AG20443 (cell line): ENCODE measurements at regions not wholly inside any gene's neighbourhood (a gene's known extent, or its start where the extent isn't known, plus 50 kb on each side); places are given as distances from the start of the nearest gene placed in this dataset.
A peak's percentile ranks its signal among the peaks of the same experiment; 100 is the strongest.

Source experiments
- DNase-seq: peaks from one replicate; pipeline ENCODE4 v3.0.0; 2012; ENCODE audit warnings: low spot score, mixed read lengths

DNA sequence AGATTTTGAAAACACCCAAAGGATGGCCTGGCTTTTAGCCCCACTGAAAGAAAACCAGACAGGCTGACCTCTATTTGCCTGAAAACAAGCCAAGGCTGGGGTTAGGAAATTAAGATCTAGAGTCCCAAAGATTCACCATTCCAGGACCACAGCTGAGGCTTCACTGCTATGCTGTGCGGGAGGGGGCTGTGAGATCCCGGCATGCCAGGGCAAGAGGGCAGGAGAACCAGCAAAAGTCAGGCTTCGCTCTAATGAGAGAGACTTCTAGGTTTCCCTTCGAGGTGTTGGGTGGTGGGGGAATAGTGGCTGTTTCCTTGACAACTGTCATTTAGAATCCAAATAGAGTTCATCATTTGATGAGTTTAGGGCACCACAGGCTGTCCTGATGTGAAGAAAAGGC lies 152.9 kb upstream of the NFIB start:
- no peak for DNase-seq

DNA sequence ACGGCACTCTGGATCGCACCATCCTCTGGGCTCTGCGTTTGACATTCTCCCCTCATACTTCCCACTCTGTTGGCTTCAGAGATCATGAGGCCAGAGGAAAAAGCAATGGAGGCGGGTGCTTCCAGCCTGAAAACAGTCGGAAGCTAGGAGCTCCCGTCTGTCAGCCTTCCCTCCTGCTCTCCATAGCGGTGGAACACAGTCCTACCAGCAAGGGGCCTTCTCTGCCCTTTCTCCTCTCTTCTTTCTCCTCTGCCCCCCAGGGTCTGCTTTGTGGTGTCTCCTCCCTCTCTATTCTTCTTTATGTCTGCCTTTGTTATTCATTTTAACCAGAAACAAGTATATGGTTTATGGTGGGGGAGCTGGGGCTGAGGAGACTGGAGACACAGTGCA lies 152.5 kb upstream of the NFIB start:
- no peak for DNase-seq

DNA sequence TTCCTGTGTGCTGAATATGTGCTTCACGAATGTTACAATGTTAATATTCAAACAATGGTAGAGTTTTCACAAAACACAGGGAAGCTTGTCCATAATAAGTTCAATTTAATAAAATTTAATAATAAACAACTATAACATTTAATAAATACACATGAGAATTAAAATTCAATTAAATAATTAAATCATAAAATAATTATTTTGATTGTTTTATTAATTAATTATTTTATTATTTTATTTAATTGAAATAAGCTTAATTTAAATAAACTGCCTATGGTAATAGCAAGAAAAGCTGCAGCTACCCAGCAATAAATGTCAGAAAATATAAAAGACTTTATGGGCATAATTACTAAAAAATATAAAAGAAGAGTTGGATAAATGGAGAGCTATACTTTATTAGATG lies 149.0 kb upstream of the NFIB start:
- no peak for DNase-seq

DNA sequence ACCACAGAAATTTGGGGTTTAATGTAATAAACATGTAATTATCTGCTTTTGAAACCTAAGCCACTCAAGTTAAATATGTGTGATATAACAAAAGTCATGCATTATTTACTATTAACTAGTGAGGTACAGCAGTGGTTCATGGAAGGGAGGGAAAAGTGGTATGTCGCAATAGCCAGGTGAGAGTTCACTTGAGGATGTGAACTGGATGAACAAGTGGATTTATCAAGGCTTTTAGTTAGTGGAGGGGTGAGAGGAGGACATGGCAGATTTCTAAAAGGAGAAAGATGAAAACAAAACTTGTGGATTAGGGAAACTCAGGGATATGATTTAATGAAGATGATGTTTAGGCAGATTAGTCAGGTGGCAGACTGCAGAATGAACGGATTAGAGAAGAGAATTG lies 141.3 kb upstream of the NFIB start:
- no peak for DNase-seq

DNA sequence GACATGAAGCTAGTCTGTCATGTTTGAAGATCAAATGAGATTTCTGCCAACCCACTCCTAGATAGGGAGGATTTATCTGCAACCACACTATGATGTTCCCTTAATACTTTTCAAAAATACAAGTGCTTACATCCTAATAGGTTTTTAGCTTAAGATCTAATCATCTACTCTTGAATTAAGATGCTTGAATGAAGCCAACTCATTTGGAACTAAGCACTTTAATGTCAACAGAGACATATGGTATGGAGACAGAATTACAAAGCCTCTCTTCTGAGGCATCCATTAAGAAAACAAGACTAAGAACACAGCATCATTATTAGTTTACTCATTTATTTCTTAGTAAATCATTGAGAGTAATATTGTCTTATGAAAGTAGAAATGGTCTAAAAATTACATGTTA lies 139.3 kb upstream of the NFIB start:
- DNase-seq = no peak

DNA sequence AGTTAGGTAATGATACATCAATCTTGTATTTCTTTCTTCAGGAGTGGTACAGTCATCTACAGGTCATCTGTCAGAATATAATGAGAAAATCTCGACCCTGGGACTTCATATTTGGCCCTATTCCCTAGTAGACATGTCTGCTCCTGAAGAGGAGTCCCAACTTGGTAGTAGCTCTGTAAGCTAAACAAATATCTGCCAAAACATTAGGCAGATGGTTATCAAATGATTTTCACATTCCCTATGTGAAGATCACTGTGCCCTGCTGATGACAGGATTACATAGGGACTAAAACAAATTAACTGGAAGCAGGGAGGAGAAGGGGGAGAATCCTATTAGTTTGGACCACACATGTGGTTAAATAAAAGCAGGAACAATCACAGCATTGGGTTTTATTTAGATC lies 138.6 kb upstream of the NFIB start:
- no peak for DNase-seq

DNA sequence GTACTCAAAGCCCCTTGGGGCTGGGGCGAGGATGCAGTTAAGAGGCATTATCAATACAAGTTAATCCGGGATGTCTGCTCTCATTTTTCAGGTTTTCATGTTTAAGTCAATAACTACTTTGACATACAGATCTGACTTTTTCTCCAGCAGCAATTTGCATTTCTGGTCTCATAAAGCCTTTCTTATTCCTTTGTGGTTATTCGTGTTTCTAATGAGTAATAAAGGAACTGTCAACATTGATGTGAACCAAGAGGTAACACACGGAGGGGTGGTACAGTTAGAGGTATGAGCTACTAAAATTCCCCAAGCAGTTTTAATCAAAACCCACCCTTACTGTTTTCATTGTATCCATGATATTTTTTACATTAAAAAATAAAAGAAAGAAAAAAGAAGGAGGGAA lies 138.0 kb upstream of the NFIB start:
- no peak for DNase-seq

DNA sequence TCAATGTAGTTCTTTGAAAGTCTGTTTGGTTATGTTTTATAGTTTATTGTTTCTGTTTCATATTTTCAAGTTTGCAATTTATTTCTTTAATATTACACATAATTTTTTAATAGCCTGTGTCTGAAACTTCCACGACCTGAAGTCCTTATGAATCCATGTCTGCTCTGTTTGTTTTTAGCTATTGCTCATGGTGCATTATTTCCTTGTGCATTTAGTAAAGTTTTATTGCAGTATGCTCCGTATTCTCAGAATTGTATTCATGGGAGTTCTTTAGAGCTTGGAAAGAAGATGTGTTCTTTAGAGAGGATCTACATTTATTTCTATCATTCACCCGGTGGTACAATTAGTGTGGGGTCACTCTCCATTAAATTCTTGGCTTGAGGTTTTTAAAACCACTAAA lies 133.2 kb upstream of the NFIB start:
- DNase-seq = no peak

DNA sequence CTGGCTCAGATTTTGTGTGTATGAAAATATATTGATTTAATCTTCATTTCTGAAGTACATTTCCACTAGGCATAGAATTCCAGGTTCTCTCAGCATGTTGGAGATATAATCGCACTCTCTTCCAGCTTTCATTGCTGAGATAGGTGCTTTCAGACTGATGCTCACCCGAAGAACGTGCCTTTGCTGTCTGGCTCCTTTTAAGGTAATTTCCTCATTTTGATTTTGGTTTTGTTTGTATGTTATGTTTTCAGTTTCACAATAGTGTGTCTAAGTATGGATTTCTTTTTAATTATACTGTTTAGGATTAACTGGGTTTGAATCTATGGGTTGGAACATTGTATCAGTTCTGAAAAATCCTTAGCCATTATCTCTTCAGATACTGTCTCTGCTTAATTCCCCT lies 132.0 kb upstream of the NFIB start:
- DNase-seq = no peak

DNA sequence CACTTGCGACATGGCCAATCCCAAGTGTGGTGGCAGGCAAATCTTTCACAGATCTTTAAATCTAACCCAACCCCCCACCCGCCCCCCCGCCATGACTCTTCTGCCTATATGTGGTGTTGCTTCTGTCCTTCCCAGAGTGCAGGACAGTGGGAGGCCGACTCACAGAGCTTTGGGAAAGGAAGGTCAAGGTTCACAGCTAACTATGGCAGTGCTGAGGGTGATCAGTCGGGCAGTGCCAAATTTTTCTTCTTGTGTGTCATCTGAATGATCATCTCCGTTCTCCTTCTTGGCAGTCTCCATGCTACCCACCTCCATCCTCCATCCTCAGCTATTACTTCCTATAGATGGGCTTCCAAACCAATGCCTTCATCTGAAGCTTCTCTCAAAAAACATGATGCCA lies 129.0 kb upstream of the NFIB start:
- no peak for DNase-seq

DNA sequence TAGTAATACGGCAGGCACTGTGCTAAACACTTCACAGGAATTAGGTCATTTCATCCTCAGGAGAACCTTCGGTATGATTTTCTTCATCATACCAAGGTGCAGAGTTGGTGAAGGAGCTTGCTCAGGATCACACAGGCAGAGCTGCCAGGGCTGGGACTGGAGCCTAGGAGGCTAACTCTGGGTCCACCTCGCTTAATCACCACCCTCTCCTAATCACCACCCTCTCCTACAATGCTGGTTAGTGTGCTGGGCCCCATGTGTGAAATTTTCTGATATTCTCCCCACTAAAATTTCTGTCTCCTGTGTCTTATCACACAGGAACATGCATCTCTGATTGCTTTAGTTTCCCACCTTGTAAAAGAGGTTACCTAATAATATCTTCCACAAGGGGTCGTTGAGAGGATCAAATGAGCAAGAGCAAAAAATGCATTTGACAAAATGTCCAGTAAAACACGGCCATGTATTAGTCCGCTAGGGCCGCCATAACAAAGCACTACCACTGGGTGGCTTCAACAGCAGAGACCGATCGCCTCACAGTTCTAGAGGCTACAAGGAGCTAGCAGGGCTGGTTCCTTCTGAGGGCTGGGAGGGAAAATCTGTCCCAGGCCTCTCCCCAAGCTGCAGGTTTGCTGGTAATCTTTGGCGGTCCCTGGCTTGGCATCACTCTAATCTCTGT lies 128.2 kb upstream of the NFIB start:
- no peak for DNase-seq

DNA sequence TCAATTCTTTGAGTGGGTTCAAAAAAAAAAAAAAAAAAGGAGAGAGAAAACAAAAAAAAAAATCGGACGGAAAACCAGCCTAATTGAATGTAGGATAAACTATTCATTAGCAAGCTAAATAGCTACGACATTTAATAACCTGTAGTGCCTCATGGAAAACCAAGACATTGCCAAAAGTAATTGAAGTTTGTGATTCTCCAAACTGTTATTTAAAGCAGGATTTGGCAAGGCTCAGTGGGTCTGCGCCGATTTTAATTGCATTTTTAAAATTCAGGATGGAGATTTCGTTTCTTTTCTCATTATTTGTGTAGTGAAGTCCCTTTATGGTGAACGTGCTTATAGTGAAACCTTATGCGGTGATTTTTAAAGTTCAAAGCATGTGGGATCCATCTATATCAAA lies 127.2 kb upstream of the NFIB start:
- DNase-seq = no peak

DNA sequence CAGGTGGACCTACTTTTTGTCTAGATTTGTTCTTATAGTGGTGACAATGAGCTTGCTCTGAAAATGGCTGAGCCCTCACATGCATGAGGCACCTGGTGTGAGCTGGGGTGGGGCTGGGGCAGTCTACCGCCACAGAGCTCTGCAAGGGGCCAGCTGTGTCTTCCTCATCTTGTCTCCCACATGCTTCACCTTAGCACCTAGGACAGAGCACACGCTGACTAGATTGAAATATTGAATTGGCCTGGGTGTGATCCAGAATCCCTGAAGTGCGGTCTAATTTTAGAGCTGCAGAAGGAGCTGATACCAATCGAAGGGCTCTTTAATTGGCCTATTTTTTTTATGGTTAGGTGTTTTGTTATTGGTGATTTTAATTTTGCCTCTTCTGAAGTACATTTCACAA lies 126.1 kb upstream of the NFIB start:
- DNase-seq = no peak

DNA sequence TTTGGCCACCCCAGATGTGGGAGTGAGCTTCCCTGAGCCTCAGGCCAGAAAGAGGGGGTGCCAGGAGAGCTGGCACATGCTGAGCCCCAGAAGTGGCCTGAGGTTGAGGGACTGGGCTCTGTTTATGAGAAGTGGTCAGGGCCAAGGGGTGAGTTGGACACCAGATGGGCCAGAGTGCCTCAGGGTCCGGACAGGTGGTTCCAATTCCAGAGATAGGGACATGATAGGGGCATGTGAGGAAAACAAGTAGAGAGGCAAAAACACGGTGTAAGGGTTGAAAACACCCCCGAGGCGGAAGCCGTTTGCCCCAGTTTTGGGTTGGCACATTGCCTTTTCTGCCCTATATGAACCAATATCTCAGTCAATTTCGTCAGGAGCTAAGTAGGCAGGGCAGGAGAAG lies 125.6 kb upstream of the NFIB start:
- DNase-seq = no peak

DNA sequence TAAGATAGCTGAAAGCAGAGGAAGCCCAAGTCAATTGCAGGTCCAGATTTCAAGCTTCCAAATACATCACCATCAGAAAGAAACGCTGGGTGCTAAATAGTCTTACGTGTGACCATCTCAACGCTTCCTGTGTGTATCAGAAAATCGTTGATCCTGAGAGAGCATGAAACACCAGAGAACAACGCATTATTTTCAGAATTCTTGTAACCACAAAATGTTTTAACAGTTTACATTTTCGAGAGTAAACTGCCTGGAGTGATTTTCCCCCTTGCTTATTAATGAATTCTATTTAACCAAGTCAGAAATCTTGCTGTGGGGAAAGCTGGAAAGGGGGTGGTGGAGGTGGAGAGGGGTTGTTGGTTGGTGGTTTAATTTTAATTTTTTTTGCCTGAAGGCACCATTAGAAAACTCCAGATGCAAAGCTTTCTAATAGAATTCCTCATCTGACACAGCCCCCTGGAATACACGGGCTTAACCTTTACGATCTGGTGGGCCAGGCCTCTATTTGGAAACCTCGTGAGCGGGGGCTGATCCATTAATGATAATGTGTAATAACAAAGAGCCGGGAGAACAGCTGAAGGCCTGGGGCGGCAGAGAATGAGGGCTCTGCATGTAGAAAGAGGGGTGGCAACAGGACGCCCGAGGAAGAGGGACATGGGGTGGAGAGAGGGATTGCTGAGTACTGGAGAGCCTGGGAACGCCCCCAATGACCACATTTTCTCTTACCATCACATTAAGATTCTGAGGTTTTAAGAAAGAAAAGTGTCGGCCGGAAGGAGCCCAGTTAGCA lies 124.5 kb upstream of the NFIB start:
- DNase-seq = no peak

DNA sequence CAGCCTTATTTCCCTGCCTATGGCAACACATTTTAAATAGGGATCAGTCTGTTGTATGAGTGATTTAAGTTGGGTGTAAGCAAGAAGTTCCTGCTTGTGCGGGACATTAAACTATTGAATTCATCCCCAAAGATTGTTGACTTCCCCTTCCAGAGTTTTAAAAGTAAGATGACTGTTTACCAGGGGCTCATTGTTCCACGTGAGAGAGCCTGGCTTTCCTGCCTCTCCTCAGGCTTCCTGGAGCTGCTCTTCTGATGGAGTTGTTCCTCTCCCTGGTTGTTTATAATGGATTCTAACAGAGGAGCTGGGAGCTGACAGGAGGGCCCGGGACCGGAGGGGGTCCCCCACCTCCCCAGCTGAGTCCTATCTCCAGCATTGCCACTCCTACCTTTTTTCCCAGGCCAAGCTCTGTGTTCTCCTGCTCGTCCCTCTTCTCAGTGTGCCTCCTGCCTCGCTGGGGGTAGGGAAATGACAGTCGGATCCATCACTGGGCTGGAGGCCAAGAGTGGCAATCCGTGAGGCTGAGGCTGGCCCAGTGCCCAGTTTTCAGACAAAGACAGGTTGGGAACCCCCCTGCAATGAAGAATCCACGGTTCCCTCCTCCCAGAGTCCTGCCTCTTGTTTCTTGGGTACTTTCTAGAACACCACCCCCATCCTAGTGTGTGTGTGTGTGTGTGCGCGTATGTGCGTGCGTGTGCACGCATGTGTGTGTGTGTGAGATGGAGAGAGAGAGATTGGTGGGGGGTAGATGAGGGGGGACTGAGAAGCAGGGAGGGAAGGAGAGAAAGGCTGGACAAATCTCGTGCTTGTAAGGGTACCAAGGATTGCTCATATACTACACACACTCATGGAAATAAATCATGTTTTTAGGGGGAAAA lies 123.7 kb upstream of the NFIB start:
- DNase-seq = no peak

DNA sequence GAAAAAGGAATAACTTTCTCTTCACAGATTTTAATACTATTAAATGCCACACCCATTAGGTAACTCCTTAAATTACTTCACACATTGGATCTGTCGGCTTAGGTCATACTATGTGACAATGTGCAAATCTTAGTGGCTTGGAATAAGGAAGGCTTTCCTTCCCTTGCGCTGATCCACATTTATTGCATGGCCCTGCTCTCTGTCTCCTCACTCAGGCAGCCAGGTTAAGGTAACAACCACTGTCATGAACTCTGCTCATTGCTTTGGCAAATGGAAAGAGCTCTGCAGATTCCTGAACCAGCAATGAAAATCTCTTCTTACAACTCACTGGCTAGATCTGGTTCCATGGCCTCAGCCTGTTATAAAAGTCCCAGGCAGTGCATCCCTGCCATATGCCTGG lies 121.9 kb upstream of the NFIB start:
- no peak for DNase-seq

DNA sequence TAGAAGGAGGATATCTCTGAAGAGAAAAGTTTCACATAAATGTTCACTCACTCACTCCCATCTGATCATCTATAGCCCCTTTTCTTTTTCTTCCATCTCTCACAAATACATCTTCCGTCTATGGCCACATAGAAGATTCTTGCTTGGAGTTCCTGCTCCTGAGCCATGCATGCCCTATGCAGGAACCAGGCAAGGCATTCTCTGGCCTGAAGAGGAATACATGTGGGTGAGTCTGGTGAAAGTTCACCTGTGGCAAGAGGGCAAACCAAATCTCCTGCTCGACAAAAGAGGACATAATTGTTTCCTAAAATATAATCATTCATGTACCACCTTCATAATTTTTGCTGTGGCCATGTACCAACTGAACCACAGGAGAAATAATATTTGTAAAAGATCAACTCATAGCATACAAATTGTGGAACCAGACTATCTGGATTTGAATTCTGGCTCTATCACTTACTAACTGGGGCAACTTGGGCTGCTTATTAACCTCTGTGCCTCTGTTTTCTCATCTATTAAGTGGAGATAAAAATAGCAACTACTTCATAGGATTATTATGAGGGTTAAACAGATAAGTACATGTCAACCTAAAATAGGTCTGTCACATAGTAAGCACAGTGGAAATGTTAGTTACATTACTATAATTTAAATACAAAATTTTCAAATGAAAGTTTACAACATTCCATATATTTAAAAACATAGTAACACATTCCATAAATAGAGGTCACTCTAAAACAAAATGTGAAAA lies 121.2 kb upstream of the NFIB start:
- no peak for DNase-seq

DNA sequence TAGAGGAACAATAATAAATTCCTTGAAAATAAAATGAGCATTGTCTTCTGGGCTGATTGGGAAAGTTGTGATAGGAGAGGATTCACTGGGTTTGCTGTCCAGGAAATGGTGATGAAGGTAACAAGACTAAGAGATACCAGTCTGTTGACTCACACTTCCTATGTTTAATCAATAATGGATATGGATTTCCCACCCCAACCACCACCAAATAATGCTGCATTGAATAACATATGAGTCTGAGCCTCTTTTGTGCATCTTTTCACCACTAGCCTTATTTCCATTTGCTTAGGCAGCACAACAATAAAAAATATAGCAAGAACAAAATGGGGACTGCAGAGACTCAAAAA lies 120.2 kb upstream of the NFIB start:
- no peak for DNase-seq

DNA sequence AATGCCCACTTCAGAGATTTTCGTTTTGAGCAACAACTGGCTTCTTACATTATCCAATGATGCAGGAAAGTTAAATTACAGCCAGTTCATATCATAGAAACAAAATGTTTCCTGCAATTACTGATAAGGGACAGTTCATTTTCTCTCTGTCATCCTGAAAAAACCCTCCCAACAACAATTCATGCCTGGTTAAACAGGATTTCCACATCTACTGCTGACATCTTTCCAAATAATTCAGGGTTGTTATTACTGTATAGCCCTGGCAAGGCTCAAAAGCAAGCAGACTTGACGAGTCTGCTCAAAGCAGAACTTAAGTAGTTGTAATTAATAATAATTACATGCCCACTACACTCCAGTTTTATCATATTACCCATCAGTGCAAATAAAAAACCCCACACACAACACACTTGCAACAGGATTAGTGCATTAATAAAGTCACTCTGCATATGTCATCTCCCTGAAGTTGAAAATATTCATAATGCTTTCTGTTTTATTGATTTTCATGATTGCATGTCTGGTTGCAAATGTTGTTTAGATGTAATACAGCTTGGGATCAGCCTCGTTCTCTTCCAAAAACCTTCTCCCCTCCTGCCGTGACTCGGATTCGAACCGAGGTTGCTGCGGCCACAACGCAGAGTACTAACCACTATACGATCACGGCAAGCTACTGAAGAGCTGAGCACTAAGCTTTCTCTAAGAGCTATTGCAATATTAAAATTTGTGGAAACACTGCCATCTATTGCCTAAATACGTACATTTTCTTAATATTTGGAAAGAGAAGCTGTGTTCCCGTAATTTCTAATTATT lies 119.6 kb upstream of the NFIB start:
- DNase-seq = peak; percentile 37

DNA sequence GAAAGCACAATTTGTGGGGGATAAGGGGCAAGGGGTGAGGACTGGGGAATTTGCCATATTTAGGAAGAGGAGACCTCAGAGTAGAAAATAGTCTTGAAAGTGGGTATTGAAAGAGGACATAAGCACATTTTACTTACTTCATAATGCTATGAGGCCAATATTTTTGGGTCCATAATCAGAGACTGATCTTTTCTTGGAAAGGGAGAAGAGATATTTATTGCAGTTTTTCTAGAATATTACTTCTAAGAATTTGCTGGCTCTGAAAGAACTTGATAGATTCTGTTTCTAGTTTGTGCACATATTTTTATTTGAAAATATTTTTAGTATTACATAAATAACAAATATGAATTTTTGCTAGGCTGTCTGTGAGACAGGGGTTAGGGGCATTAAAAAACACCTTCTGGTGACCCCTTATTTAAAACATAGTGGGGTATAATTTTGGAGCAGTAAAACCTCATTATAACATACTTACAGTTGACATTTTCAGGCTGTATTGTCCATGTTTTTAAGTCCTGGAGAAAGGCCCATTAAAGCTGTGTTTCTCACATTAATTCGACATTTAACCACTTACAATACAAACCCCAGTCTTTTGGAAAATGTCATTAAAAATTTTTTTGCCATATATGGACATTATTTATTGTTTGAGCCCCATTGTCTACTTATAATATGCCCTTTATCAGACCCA lies 118.9 kb upstream of the NFIB start:
- DNase-seq = no peak
